ENCODE measurements at regions not wholly inside any gene's neighbourhood (a gene's known extent, or its start where the extent isn't known, plus 50 kb on each side); places are given as distances from the start of the nearest gene placed in this dataset.

DNA sequence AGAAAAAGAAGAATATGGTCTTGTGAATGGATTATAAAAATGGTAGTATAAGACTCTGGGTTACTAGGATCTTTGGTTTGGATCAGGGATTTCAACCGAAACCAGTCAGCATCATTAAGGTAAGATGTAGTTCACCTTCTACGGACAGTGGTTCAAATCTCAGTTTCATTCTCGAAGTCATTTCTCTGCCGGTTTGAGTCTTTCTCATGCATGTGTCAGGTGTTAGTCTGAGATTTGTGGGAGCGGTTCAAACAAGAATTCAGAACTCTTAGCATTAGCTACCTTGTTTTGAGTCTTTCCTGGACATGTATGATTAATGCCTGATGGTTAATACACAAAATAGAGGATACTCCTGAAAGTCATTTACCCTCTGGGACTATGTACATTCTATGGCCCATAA is 735.9 kb upstream of the NUDT12 start:
- no peak for DNase-seq (ENCODE audit: low spot score in 2 of 2)
- H3K9me3 ChIP-seq: no peaks in the 10 kb centered on the region
- TF ChIP-seq, protein P1, sequence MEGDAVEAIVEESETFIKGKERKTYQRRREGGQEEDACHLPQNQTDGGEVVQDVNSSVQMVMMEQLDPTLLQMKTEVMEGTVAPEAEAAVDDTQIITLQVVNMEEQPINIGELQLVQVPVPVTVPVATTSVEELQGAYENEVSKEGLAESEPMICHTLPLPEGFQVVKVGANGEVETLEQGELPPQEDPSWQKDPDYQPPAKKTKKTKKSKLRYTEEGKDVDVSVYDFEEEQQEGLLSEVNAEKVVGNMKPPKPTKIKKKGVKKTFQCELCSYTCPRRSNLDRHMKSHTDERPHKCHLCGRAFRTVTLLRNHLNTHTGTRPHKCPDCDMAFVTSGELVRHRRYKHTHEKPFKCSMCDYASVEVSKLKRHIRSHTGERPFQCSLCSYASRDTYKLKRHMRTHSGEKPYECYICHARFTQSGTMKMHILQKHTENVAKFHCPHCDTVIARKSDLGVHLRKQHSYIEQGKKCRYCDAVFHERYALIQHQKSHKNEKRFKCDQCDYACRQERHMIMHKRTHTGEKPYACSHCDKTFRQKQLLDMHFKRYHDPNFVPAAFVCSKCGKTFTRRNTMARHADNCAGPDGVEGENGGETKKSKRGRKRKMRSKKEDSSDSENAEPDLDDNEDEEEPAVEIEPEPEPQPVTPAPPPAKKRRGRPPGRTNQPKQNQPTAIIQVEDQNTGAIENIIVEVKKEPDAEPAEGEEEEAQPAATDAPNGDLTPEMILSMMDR (IDR thresholded peaks at IDR 0.05): no peak
- no peaks in the 10 kb centered on the region for H3K4me1 ChIP-seq
- no peak overlapping the region for H3K27ac ChIP-seq
- H3K27me3 ChIP-seq: no peaks in the 10 kb centered on the region
- intact Hi-C loops (cut with DNase I): no loop called here
- no peak overlapping the region for H3K4me3 ChIP-seq
- H3K36me3 ChIP-seq: no peaks in the 10 kb centered on the region

DNA sequence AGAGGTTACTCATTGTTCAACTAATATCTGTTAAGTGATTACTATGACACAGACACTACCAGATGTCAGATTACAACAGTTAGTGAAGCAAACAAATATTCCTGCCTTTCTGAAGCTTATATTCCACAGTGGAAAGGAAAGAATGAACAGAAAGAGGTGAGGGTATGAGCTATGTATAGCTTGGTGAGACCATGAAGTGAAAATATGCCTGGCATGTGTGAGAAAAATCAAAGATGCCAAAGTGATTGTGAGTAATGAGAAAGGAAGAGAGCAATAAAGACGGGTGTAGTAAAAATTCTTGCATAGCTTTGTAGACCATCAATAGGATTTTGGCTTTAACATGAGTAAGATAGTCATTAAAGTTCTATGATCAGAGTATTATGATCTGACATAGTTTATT is 734.5 kb upstream of the NUDT12 start:
- Histone ChIP-seq H3K4me1 (no peaks in the 10 kb centered on the region), H3K36me3 (no peaks in the 10 kb centered on the region), H3K27me3 (no peaks in the 10 kb centered on the region), H3K4me3 (no peak overlapping the region), H3K9me3 (no peaks in the 10 kb centered on the region), H3K27ac (no peak overlapping the region)
- no peak for DNase-seq (ENCODE audit: low spot score in 2 of 2)
- intact Hi-C loops (cut with DNase I): no loop called here
- TF ChIP-seq, protein P1 (IDR thresholded peaks at IDR 0.05): no peak

DNA sequence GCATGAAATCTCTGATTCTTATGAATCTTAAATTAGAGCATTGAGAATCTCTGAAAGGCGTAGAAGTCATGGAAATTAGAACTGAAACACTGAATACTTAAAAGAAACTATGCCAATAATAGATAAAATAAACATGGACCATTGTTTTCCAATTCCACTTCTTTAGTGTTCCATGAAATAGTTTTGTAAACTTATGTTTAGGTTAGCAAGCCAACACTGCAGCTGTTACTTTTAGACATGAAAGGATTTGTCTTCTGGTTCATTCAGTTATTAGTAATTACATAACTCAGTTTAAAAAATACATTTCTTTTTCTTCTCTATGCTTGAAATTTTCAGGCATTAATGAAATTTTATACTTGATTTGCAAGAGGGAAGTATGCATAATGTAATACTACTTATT is 733.4 kb upstream of the NUDT12 start:
- Histone ChIP-seq H3K27me3 (no peaks in the 10 kb centered on the region), H3K9me3 (no peaks in the 10 kb centered on the region), H3K4me1 (no peaks in the 10 kb centered on the region), H3K27ac (no peak overlapping the region), H3K4me3 (no peak overlapping the region), H3K36me3 (no peaks in the 10 kb centered on the region)
- no peak for DNase-seq (ENCODE audit: low spot score in 2 of 2)
- TF ChIP-seq, protein P1 (IDR thresholded peaks at IDR 0.05): no peak
- intact Hi-C loops (cut with DNase I): no loop called here

DNA sequence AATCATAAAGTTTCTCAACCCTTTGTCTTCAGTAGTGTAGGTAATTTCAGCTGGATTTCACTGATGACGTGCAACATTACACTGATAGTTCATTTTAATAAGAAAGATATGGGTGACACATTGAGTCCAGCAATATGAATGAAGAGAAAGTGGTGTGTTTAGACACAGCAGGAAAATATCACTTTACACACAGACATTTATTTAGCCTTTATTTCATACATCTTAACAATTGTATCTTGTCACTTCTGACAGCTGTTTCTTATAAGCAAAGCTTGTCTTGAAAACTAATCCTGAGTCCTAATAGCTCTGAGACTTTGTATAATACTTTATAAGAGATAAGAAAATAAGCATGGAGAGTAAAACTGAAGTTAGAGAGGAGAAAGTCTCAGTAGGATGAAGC is 720.5 kb upstream of the NUDT12 start:
- H3K9me3 ChIP-seq: peaks cover 0 to 8% of the 10 kb centered on the region in 2 donors
- H3K27ac ChIP-seq: no peak overlapping the region
- TF ChIP-seq, protein P1 (IDR thresholded peaks at IDR 0.05): no peak
- no peak overlapping the region for H3K4me3 ChIP-seq
- no peak for DNase-seq (ENCODE audit: low spot score in 2 of 2)
- no peaks in the 10 kb centered on the region for H3K27me3 ChIP-seq
- H3K36me3 ChIP-seq: no peaks in the 10 kb centered on the region
- intact Hi-C loops (cut with DNase I): no loop called here
- H3K4me1 ChIP-seq: no peaks in the 10 kb centered on the region

DNA sequence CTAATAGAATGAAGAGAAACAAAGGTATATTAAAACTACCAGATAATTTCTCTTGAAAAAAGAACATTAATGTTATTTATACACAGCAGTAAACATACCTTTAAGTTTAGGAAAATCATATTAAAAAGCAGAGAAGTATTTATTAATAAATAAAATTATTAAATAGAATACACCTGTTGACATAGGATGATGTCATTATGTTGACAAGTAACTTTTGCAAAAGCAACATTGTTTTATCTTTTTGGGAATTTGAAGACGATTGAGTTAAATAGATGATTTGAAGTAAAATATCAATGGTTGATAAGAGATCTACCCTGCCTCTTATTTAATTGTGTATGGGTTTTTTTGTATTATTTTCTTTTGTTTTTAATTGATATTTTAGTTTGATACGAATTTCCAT is 711.1 kb upstream of the NUDT12 start:
- TF ChIP-seq, protein P1 (IDR thresholded peaks at IDR 0.05): no peak
- no peak for DNase-seq (ENCODE audit: low spot score in 2 of 2)
- intact Hi-C loops (cut with DNase I): no loop called here
- H3K4me1 ChIP-seq: no peaks in the 10 kb centered on the region
- H3K27ac ChIP-seq: no peak overlapping the region
- H3K27me3 ChIP-seq: no peaks in the 10 kb centered on the region
- no peaks in the 10 kb centered on the region for H3K36me3 ChIP-seq
- H3K4me3 ChIP-seq: no peak overlapping the region
- no peaks in the 10 kb centered on the region for H3K9me3 ChIP-seq

DNA sequence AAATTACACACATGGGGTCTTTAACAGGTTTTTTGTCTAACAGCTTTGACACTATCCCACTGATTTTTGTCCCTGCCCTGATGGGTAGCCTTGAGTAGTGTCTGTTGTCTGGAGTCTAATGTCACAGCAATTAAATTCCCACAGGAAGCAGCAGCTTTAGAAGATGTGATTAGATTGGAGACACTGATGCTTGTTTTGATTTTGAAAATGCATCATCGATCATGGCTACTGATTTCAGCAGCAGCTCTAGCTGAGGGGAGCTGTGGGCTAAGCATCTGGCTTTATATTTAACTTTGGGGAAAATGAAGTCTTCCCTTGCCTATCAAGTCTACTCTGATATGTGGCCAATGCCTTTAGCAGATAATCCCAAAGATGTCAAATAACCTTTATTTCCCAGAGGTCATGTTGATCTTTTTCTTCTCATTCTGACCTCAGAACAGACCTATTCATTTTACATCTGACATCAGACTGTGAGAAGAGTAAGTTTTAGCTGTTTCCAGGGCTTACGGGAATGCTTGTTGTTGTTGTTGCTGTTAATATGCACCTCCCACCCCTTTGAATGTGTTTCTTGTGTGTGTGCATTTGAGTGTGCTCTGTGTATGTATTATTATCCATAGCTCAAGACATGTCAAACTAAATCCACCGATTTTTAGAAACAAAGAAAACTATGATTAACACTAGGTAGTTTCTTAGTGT is 704.9 kb upstream of the NUDT12 start:
- Histone ChIP-seq H3K9me3 (no peaks in the 10 kb centered on the region), H3K4me3 (no peak overlapping the region), H3K4me1 (no peaks in the 10 kb centered on the region), H3K36me3 (no peaks in the 10 kb centered on the region), H3K27ac (no peak overlapping the region), H3K27me3 (no peaks in the 10 kb centered on the region)
- no peak for DNase-seq (ENCODE audit: low spot score in 2 of 2)
- intact Hi-C loops (cut with DNase I): no loop called here
- TF ChIP-seq, protein P1 (IDR thresholded peaks at IDR 0.05): no peak

Measured in ascending aorta (tissue), 2 donors.